Renal cortex interstitium (tissue), 11 donors: ENCODE measurements at regions not wholly inside any gene's neighbourhood (a gene's known extent, or its start where the extent isn't known, plus 50 kb on each side); places are given as distances from the start of the nearest gene placed in this dataset.

Experiments used
- DNase-seq, 11 donors: peaks; one replicate each; pipeline ENCODE4 v3.0.0-alpha.2; 2013; ENCODE audit warnings: low read depth in 9 of 11, low spot score in 4 of 11; ENCODE audit errors: extremely low read depth in 1 of 11

- no peak for DNase-seq
Measured at GRCh38 chr6:105833959-105834947, 251.9 kb upstream of the PRDM1 start.

- DNase-seq, result no peak
Measured at GRCh38 chr6:105832313-105832761, 253.8 kb upstream of the PRDM1 start.

- DNase-seq, result no peak
Measured at GRCh38 chr6:105831311-105832097, 254.6 kb upstream of the PRDM1 start.

- no peak for DNase-seq
Measured at GRCh38 chr6:105825210-105825609, 260.9 kb upstream of the PRDM1 start.

GRCh38 chr6:105824732-105825131, 261.4 kb upstream of the PRDM1 start:
- no peak for DNase-seq

GRCh38 chr6:105821777-105822176, 264.4 kb upstream of the PRDM1 start:
- DNase-seq, result no peak

- DNase-seq, result no peak
Measured at GRCh38 chr6:105821027-105821426, 265.1 kb upstream of the PRDM1 start.

- no peak for DNase-seq
Measured at GRCh38 chr6:105819745-105820144, 266.4 kb upstream of the PRDM1 start.

GRCh38 chr6:105818505-105818904, 267.6 kb upstream of the PRDM1 start:
- no peak for DNase-seq

- no peak for DNase-seq
Measured at GRCh38 chr6:105817961-105818360, 268.2 kb upstream of the PRDM1 start.

- DNase-seq, result no peak
Measured at GRCh38 chr6:105817370-105817769, 268.8 kb upstream of the PRDM1 start.

- no peak for DNase-seq
Measured at GRCh38 chr6:105816847-105817246, 269.3 kb upstream of the PRDM1 start.

GRCh38 chr6:105815661-105816555, 270.2 kb upstream of the PRDM1 start:
- DNase-seq, result no peak

- no peak for DNase-seq
Measured at GRCh38 chr6:105814745-105815536, 271.2 kb upstream of the PRDM1 start.

GRCh38 chr6:105810922-105811482, 275.1 kb upstream of the PRDM1 start:
- no peak for DNase-seq

- no peak for DNase-seq
Measured at GRCh38 chr6:105810105-105810921, 275.8 kb upstream of the PRDM1 start.

GRCh38 chr6:105808571-105808970, 277.6 kb upstream of the PRDM1 start:
- DNase-seq, result no peak
